ENCODE measurements at regions not wholly inside any gene's neighbourhood (a gene's known extent, or its start where the extent isn't known, plus 50 kb on each side); places are given as distances from the start of the nearest gene placed in this dataset.
"Not testable (repeated sequence)": the region's sequence is repeated elsewhere in the genome, so short reads cannot be mapped to it uniquely, and the experiment has no call there.

DNA sequence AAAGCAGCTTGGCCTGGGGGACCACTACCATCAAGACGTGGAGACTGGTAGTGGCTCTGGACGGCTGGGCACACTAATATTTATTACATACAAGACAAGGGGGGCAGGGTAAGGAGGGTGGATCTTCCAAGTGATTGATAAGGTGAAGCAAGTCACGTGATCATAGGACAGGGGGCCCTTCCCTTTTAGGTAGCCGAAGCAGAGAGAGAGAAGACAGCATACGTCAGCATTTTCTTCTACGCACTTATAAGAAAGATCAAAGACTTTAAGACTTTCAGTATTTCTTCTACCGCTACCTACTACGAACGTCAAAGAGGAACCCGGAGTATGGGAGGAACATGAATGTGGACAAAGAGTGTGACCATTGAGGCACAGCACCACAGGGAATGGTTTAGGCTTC lies 307.9 kb downstream of the RPIA start:
- no peak for DNase-seq (ENCODE audit: low read depth in 2 of 2)

GRCh38 chr2:89000235-89000634 lies 308.8 kb downstream of the RPIA start:
- DNase-seq (ENCODE audit: low read depth in 2 of 2), result no peak

DNA sequence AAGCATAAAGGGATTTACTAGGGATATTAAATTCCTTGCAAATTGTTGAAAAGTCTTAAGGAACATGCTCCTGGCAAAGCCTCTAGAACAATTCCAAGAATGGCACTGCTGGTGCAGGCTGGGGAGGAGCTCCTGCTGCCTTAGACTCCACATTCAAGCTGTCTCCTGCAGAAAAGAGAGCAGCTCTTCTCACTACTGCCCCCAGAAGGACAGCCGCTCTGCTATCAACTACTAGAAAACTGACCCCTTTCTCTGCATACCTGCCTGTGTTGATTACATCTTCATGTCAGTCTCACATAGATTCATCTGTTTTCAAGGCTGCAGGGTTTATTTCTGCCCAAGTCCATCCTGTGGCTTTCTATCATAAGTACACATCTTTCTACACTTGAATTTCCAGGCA lies 312.8 kb downstream of the RPIA start:
- DNase-seq (ENCODE audit: low read depth in 2 of 2), result not testable (repeated sequence)

DNA sequence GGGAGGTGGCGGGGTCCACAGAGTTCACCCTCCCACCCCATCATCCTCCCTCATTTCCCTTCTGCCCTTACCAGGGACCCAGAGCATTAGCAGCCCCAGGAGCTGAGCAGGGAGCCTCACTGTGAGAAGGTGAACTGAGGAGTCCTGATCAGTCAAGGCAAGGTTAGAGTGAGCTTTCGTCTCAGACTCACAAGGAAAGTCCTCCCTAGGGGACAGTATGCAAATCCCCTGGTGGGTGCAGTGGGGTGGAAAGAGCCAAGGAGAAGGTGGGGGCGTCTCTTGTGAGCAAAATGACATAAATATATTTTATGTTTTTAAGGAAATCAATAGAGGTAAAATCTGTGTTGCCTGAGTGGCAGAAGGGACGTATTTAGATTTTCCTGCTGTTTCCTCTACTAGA lies 329.1 kb downstream of the RPIA start:
- not testable (repeated sequence) for DNase-seq (ENCODE audit: low read depth in 2 of 2)

DNA sequence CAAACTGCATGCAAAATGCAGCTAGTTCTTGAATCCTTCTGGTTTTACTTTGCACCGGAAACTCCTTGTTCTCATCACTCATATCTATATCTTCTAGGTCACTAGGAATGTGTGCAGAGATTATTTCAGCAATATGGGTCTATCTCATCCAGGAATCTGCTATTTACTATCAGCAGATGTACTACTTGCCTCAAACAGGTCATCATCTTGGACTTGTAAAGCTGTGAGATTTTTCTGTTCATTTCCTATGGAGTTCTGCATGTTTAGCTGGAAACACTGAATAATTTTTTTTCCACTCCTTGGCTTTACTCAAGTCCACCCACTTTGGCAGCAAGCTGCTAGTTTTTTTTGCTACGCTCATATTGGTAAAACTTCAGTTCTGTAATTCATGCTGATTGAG lies 334.8 kb downstream of the RPIA start:
- not testable (repeated sequence) for DNase-seq (ENCODE audit: low read depth in 2 of 2)

- DNase-seq (ENCODE audit: low read depth in 2 of 2), result not testable (repeated sequence)
Measured at GRCh38 chr2:89027115-89027514, 335.6 kb downstream of the RPIA start.

DNA sequence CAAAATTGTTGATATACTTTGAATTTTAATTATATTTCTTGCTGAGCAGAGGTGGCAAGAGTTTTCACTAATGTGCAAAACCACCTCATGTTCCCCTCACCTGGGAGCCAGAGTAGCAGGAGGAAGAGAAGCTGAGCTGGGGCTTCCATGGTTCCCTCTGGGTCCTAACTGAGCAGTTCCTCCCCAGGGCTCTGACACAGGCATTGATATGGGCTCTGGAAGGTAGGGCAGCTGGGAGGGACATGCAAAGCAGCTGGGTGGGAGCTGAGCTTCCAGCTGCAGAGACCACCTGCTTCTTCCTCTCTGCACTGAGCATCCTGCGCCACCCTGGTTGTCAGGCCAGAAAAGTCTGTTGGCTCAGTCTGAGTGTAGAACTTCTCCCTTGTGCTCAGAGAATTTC lies 336.1 kb downstream of the RPIA start:
- not testable (repeated sequence) for DNase-seq (ENCODE audit: low read depth in 2 of 2)

- not testable (repeated sequence) for DNase-seq (ENCODE audit: low read depth in 2 of 2)
Measured at GRCh38 chr2:89029257-89029656, 337.8 kb downstream of the RPIA start.

DNA sequence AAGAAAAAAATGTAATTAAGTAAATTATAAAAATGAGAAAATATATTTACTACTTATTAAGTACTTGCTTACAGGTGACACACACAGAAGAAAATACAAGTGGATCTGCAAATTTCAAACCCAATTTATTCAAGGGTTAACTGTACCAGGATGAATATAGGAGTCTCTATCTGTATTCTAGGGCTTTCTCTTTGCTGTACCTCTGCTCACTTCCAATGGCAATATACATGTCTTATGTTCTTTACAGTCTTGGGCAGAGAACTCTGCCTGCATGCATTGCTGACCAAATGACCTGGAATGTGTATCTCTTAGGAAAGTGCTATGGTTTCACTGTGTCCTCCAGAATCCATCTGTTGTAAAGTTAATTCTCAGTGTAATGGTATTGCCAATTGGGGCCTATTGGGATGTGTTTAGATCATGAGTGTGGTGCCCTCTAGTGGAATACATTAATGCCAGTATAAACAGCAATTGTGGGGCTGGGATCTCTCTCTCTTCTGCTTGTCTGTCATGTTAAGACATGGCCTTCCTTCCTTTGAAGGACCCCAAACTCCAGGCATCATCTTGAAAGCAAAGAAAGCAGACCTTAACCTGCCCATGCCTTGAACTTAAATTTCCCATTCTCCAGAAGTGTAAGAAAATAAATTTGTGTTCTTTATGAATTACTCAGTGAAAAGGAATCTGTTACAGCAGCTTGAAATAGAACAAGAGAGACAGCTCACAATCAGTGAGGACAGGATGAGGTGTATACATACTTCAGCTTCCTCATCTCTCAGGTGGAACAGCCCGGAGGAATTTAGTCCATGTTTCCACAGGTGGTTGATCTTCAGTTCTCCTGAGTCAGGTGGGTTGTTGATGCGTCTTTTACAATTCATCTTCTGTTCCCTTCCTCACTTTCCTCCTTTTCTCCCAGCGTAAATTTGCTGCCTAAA lies 356.9 kb downstream of the RPIA start:
- DNase-seq (ENCODE audit: low read depth in 2 of 2), result not testable (repeated sequence)

DNA sequence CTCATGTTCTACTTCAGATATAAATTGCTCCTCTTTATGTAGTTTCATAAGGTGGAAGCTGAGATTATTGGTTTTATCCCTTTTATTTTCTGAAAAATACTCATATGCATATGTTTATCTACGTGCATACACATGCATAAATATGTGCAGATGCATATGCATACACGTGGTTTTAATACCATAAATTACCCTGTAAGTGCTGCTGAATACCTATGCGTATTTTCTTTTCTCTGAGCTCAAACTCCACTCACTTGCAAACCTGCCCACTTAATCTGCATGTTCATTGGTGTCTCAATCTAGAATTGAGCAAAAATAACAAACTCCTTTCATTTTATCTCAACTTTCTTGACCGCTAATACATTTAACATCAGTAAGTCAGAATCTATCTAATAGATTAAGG lies 367.1 kb downstream of the RPIA start:
- not testable (repeated sequence) for DNase-seq (ENCODE audit: low read depth in 2 of 2)

GRCh38 chr2:89061174-89061573 lies 369.7 kb downstream of the RPIA start:
- DNase-seq (ENCODE audit: low read depth in 2 of 2), result not testable (repeated sequence)

GRCh38 chr2:89076771-89077170 lies 385.3 kb downstream of the RPIA start:
- not testable (repeated sequence) for DNase-seq (ENCODE audit: low read depth in 2 of 2)

DNA sequence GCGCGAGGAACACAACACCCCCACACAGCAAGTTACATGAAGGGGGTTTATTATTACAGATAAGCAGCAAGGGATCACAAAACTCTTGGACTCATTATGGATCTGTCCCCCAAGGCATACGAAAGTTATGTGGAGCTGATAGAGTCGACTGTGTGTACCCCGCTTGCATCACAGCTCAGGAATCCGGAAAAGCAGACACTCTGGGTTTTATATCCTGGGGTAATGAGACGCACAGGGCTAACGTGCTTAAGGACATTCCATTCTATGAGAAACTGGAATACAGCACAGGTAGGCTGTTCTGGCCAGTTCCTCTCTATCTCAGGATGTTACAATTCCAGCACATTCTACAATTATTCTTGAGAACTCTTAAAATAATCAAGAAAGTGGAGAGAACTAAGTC lies 401.4 kb downstream of the RPIA start:
- not testable (repeated sequence) for DNase-seq (ENCODE audit: low read depth in 2 of 2)

GRCh38 chr2:89095060-89095459 lies 403.6 kb downstream of the RPIA start:
- not testable (repeated sequence) for DNase-seq (ENCODE audit: low read depth in 2 of 2)

DNA sequence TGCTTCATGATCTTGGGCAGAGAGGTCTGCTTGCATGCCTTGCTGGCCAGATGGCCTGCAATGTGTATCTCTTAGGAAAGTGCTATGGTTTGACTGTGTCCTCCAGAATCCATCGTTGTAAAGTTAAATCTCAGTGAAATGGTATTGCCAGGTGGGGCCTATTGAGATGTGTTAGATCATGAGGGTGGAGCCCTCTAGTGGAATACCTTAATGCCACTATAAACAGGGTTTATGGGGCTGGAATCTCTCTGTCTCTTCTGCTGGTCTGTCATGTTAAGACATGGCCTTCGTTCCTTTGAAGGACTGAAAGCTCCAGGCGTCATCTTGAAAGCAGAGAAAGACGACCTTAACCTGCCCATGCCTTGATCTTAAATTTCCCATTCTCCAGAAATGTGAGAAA lies 411.1 kb downstream of the RPIA start:
- DNase-seq (ENCODE audit: low read depth in 2 of 2), result not testable (repeated sequence)

DNA sequence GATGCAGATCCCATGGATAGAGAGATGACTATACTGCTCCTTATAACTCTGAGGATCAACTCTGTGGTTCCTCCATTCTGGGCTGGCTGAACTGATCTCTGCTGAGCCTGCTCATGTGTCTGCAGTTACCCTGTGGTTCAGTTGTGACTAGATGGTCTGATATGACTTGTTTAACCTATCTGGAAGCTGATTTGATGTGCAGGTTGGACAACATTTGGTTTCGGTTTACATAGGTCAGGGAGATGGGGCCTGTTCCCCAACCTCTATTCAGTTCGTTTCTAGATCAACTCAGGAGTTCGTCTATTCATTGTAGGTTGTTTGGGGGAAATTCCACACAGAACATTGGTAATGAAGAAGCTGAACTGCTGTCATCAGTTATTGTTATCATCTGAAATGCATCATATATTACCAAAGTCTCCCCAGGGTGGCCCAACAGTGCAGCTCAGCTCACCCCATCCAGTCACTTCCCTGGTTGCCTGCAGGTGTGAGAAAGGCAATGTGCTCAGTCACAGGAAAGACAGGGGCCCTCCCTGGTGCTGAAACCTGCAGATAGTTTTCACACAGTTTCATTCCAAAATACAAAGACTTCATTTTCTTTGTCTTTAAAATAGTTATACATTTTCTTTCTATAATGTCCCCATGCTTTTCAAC lies 415.0 kb downstream of the RPIA start:
- not testable (repeated sequence) for DNase-seq (ENCODE audit: low read depth in 2 of 2)

GRCh38 chr2:89112434-89112833 lies 421.0 kb downstream of the RPIA start:
- not testable (repeated sequence) for DNase-seq (ENCODE audit: low read depth in 2 of 2)

- DNase-seq (ENCODE audit: low read depth in 2 of 2), result not testable (repeated sequence)
Measured at GRCh38 chr2:89113286-89113685, 421.8 kb downstream of the RPIA start.

GRCh38 chr2:89129440-89129839 lies 438.0 kb downstream of the RPIA start:
- DNase-seq (ENCODE audit: low read depth in 2 of 2), result not testable (repeated sequence)

DNA sequence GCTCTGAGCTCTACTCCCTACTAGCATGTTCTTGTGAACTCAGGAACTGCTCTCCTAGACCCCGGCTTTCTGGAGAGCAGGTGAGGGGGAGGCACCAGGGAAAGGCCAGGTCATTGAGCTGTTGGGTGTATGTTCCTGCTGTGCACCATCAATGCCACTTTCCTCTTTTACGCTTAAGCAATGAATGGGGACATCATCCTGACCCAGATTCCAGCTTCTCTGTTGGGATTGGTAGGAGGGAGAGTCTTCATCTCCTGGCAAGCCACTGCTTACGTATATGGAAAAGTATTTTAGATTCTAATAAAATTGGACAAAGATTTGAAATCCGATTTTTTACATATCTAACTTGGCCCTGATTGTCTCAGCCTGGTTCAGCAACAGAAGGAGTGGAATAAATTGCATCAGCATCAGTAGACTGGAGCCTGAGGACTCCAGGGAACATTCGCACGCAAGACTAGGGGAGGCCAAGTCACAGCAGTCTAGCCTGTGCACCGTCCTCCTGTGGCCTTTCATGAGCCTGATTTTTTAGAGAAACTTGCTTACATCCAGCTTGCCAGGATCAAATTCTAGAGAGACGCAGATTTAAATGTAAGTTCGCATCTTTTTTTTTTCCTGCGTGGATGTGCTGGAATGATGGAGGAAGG lies 439.3 kb downstream of the RPIA start:
- DNase-seq (ENCODE audit: low read depth in 2 of 2), result not testable (repeated sequence)

- not testable (repeated sequence) for DNase-seq (ENCODE audit: low read depth in 2 of 2)
Measured at GRCh38 chr2:89142959-89143358, 451.5 kb downstream of the RPIA start.

GRCh38 chr2:89145342-89145741 lies 453.9 kb downstream of the RPIA start:
- not testable (repeated sequence) for DNase-seq (ENCODE audit: low read depth in 2 of 2)

Measured in stimulated activated CD4-positive, alpha-beta T cell treated with anti-CD3 and anti-CD28 coated beads, Interleukin-15, amount 100 ng/mL, for 48 hours (primary cell).